ENCODE measurements at regions not wholly inside any gene's neighbourhood (a gene's known extent, or its start where the extent isn't known, plus 50 kb on each side); places are given as distances from the start of the nearest gene placed in this dataset.
"Not testable (repeated sequence)": the region's sequence is repeated elsewhere in the genome, so short reads cannot be mapped to it uniquely, and the experiment has no call there.

- no peak for DNase-seq
- in situ Hi-C loops (cut with HindIII; ENCODE audit: low pct_ligation_motif_present, low sequenced_read_pairs): no loop called here
- H3K36me3 ChIP-seq (replicated peaks): no peaks in the 10 kb centered on the region
- no peak overlapping the region for H3K4me3 ChIP-seq (ENCODE audit: low read depth, low read length)
- no peaks in the 10 kb centered on the region for H3K27me3 ChIP-seq (replicated peaks)
- H3K27ac ChIP-seq: no peak overlapping the region
- TF ChIP-seq CTCF (IDR thresholded peaks at IDR 0.05; ENCODE audit: low read depth, low read length, missing control alignments): no peak
Observed at GRCh38 chr17:27944546-27945332, 51.6 kb upstream of the LYRM9 start.

GRCh38 chr17:27945333-27945616 is 52.1 kb upstream of the LYRM9 start:
- H3K4me3 ChIP-seq (ENCODE audit: low read depth, low read length): no peak overlapping the region
- H3K27me3 ChIP-seq (replicated peaks): no peaks in the 10 kb centered on the region
- H3K36me3 ChIP-seq (replicated peaks): no peaks in the 10 kb centered on the region
- no peak for TF ChIP-seq CTCF (IDR thresholded peaks at IDR 0.05; ENCODE audit: low read depth, low read length, missing control alignments)
- DNase-seq: no peak
- H3K27ac ChIP-seq: no peak overlapping the region
- in situ Hi-C loops (cut with HindIII; ENCODE audit: low pct_ligation_motif_present, low sequenced_read_pairs): no loop called here

GRCh38 chr17:27945953-27946352 is 52.8 kb upstream of the LYRM9 start:
- in situ Hi-C loops (cut with HindIII; ENCODE audit: low pct_ligation_motif_present, low sequenced_read_pairs): no loop called here

GRCh38 chr17:27946513-27946912 is 53.3 kb upstream of the LYRM9 start:
- no peak overlapping the region for H3K27ac ChIP-seq
- no peak for DNase-seq
- in situ Hi-C loops (cut with HindIII; ENCODE audit: low pct_ligation_motif_present, low sequenced_read_pairs): no loop called here
- no peaks in the 10 kb centered on the region for H3K36me3 ChIP-seq (replicated peaks)
- no peaks in the 10 kb centered on the region for H3K27me3 ChIP-seq (replicated peaks)
- no peak for TF ChIP-seq CTCF (IDR thresholded peaks at IDR 0.05; ENCODE audit: low read depth, low read length, missing control alignments)
- no peak overlapping the region for H3K4me3 ChIP-seq (ENCODE audit: low read depth, low read length)

More at GRCh38 chr17:27945953-27946352, 52.8 kb upstream of the LYRM9 start:
- Histone ChIP-seq H3K27ac (no peak overlapping the region), H3K36me3 (replicated peaks) (no peaks in the 10 kb centered on the region), H3K4me3 (ENCODE audit: low read depth, low read length) (no peak overlapping the region), H3K27me3 (replicated peaks) (no peaks in the 10 kb centered on the region)
- no peak for TF ChIP-seq CTCF (IDR thresholded peaks at IDR 0.05; ENCODE audit: low read depth, low read length, missing control alignments)
- no peak for DNase-seq

GRCh38 chr17:27947005-27947406 is 53.8 kb upstream of the LYRM9 start:
- in situ Hi-C loops (cut with HindIII; ENCODE audit: low pct_ligation_motif_present, low sequenced_read_pairs): no loop called here
- no peak for TF ChIP-seq CTCF (IDR thresholded peaks at IDR 0.05; ENCODE audit: low read depth, low read length, missing control alignments)
- no peak for DNase-seq
- Histone ChIP-seq H3K4me3 (ENCODE audit: low read depth, low read length) (no peak overlapping the region), H3K36me3 (replicated peaks) (no peaks in the 10 kb centered on the region), H3K27me3 (replicated peaks) (no peaks in the 10 kb centered on the region), H3K27ac (no peak overlapping the region)

- Histone ChIP-seq H3K36me3 (replicated peaks) (no peaks in the 10 kb centered on the region), H3K27ac (no peak overlapping the region), H3K27me3 (replicated peaks) (no peaks in the 10 kb centered on the region), H3K4me3 (ENCODE audit: low read depth, low read length) (no peak overlapping the region)
- no peak for DNase-seq
- no peak for TF ChIP-seq CTCF (IDR thresholded peaks at IDR 0.05; ENCODE audit: low read depth, low read length, missing control alignments)
- in situ Hi-C loops (cut with HindIII; ENCODE audit: low pct_ligation_motif_present, low sequenced_read_pairs): no loop called here
Observed at GRCh38 chr17:27949304-27949703, 56.1 kb upstream of the LYRM9 start.

GRCh38 chr17:27950225-27950624 is 57.1 kb upstream of the LYRM9 start:
- DNase-seq; H3K4me3 ChIP-seq (ENCODE audit: low read depth, low read length); H3K36me3 ChIP-seq (replicated peaks); in situ Hi-C loops (cut with HindIII; ENCODE audit: low pct_ligation_motif_present, low sequenced_read_pairs); H3K27me3 ChIP-seq (replicated peaks); H3K27ac ChIP-seq: not testable (repeated sequence)
